Liver (tissue), 7 donors: ENCODE measurements at regions not wholly inside any gene's neighbourhood (a gene's known extent, or its start where the extent isn't known, plus 50 kb on each side); places are given as distances from the start of the nearest gene placed in this dataset.

Experiments used
- DNase-seq: peaks from one replicate; pipeline ENCODE4 v3.0.0-alpha.2; 2017; ENCODE audit warnings: low spot score
- H3K27ac ChIP-seq, 2 donors: one replicate each; pipeline ENCODE4 v1.7.0; 2013; ENCODE audit warnings: inconsistent platforms in 2 of 2, low read length in 2 of 2, control low read depth in 1 of 2, low read depth in 1 of 2, mild to moderate bottlenecking in 1 of 2
- H3K27me3 ChIP-seq, 4 donors: one replicate each; pipeline versions ENCODE4 v1.6.1 to v1.7.0; 2013; ENCODE audit warnings: low read length in 3 of 4, inconsistent platforms in 1 of 4, mild to moderate bottlenecking in 1 of 4, moderate library complexity in 1 of 4; ENCODE audit not compliant: control insufficient read depth in 4 of 4, insufficient read depth in 4 of 4
- H3K36me3 ChIP-seq, 4 donors: one replicate each; pipeline versions ENCODE4 v1.6.1 to v1.7.0; 2013; ENCODE audit warnings: low read length in 3 of 4, mild to moderate bottlenecking in 3 of 4, low read depth in 1 of 4, moderate library complexity in 1 of 4; ENCODE audit not compliant: control insufficient read depth in 4 of 4, insufficient read depth in 3 of 4
- H3K4me1 ChIP-seq, 4 donors: one replicate each; pipeline versions ENCODE4 v1.6.1 to v1.7.0; 2013; ENCODE audit warnings: low read length in 3 of 4, mild to moderate bottlenecking in 3 of 4, moderate library complexity in 1 of 4; ENCODE audit not compliant: control insufficient read depth in 4 of 4, insufficient read depth in 4 of 4
- H3K4me3 ChIP-seq, 3 donors: one replicate each; pipeline versions ENCODE4 v1.6.1 to v1.7.0; 2013; ENCODE audit warnings: low read length in 3 of 3, control low read depth in 1 of 3, low read depth in 1 of 3, mild to moderate bottlenecking in 1 of 3
- H3K9ac ChIP-seq, 2 donors: one replicate each; pipeline ENCODE4 v1.7.0; 2013; ENCODE audit warnings: low read length in 2 of 2, mild to moderate bottlenecking in 2 of 2, moderate library complexity in 2 of 2, control low read depth in 1 of 2, low read depth in 1 of 2
- H3K9me3 ChIP-seq, 4 donors: one replicate each; pipeline versions ENCODE4 v1.6.1 to v1.7.0; 2013; ENCODE audit warnings: low read length in 3 of 4; ENCODE audit not compliant: control insufficient read depth in 4 of 4
- EGR1 ChIP-seq, 2 donors: IDR thresholded peaks; 2 replicates each; pipeline ENCODE4 v1.6.1; 2016 to 2018; ENCODE audit warnings: antibody characterized with exemption in 2 of 2, low read depth in 2 of 2
- FOXA1 ChIP-seq: IDR thresholded peaks from 2 replicates; pipeline ENCODE4 v1.6.1; 2016; ENCODE audit warnings: antibody characterized with exemption
- FOXA2 ChIP-seq: IDR thresholded peaks from 2 replicates; pipeline ENCODE4 v1.6.1; 2016; ENCODE audit warnings: antibody characterized with exemption
- GABPA ChIP-seq, 2 donors: IDR thresholded peaks in 1 of 2; conservative IDR thresholded peaks in 1 of 2; 2 replicates each; pipeline ENCODE4 v1.6.1; 2016; ENCODE audit warnings: antibody characterized with exemption in 2 of 2, mild to moderate bottlenecking in 1 of 2, moderate library complexity in 1 of 2
- HNF4A ChIP-seq, 2 donors: conservative IDR thresholded peaks; 2 replicates each; pipeline ENCODE4 v1.6.1; 2016; ENCODE audit warnings: antibody characterized with exemption in 2 of 2, mild to moderate bottlenecking in 2 of 2
- HNF4G ChIP-seq: IDR thresholded peaks from 2 replicates; pipeline ENCODE4 v1.6.1; 2016; ENCODE audit warnings: antibody characterized with exemption
- NR2F2 ChIP-seq: IDR thresholded peaks from 2 replicates; pipeline ENCODE4 v1.6.1; 2016; ENCODE audit warnings: antibody characterized with exemption
- RAD21 ChIP-seq, 2 donors: IDR thresholded peaks; 2 replicates each; pipeline ENCODE4 v1.6.1; 2016; ENCODE audit warnings: antibody characterized with exemption in 2 of 2, mild to moderate bottlenecking in 2 of 2
- RXRA ChIP-seq, 2 donors: IDR thresholded peaks; 2 replicates each; pipeline ENCODE4 v1.6.1; 2017 to 2018; ENCODE audit warnings: antibody characterized with exemption in 2 of 2, mild to moderate bottlenecking in 1 of 2
- SP1 ChIP-seq: IDR thresholded peaks from 2 replicates; pipeline ENCODE4 v1.6.1; 2018; ENCODE audit warnings: antibody characterized with exemption, mild to moderate bottlenecking
- TAF1 ChIP-seq: conservative IDR thresholded peaks from 2 replicates; pipeline ENCODE4 v1.6.1; 2016; ENCODE audit warnings: antibody characterized with exemption, mild to moderate bottlenecking
- WGBS: extraction: QIAGEN DNeasy Blood & Tissue Kit; methylation state at CpG from one replicate; pipeline ENCODE4 v1.1.7; 2013; 5-methylcytosine and 5-hydroxymethylcytosine counted together
- TF ChIP-seq, protein P1 (sequence below): IDR thresholded peaks from 2 replicates; pipeline ENCODE4 v1.6.1; 2016; ENCODE audit warnings: antibody characterized with exemption, mild to moderate bottlenecking
- donor health status: healthy.
- donor health status: healthy.
- donor health status: healthy.
- donor health status: healthy.

DNA sequence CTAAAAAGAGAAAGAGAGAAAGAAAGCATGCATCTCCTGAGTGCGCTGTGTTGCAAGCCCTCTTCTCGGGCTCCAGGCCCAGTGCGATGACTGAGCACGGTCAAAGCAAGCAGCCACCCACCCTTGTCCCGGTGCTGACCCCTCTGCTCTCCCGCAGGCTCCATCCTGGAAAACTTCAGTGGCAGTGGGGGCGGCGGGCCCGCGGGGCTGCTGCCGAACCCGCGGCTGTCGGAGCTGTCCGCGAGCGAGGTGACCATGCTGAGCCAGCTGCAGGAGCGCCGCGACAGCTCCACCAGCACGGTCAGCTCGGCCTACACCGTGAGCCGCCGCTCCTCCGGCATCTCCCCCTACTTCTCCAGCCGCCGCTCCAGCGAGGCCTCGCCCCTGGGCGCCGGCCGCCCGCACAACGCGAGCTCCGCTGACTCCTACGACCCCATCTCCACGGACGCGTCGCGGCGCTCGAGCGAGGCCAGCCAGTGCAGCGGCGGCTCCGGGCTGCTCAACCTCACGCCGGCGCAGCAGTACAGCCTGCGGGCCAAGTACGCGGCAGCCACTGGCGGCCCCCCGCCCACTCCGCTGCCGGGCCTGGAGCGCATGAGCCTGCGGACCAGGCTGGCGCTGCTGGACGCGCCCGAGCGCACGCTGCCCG, 252.5 kb downstream of the GLI2 start:
- WGBS, result 97% methylated on average over 68 of the region's 68 CpGs
- no peak for DNase-seq

DNA sequence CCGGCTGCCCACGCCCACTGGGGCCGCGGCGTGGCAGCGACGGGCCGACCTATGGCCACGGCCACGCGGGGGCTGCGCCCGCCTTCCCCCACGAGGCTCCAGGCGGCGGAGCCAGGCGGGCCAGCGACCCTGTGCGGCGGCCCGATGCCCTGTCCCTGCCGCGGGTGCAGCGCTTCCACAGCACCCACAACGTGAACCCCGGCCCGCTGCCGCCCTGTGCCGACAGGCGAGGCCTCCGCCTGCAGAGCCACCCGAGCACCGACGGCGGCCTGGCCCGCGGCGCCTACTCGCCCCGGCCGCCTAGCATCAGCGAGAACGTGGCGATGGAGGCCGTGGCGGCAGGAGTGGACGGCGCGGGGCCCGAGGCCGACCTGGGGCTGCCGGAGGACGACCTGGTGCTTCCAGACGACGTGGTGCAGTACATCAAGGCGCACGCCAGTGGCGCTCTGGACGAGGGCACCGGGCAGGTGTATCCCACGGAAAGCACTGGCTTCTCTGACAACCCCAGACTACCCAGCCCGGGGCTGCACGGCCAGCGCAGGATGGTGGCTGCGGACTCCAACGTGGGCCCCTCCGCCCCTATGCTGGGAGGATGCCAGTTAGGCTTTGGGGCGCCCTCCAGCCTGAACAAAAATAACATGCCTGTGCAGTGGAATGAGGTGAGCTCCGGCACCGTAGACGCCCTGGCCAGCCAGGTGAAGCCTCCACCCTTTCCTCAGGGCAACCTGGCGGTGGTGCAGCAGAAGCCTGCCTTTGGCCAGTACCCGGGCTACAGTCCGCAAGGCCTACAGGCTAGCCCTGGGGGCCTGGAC, 253.2 kb downstream of the GLI2 start:
- Histone ChIP-seq H3K9ac (no peak overlapping the region), H3K27ac (no peak overlapping the region), H3K9me3 (no peaks in the 10 kb centered on the region), H3K4me3 (no peak overlapping the region), H3K4me1 (no peaks in the 10 kb centered on the region), H3K27me3 (no peaks in the 10 kb centered on the region), H3K36me3 (no peaks in the 10 kb centered on the region)
- TF ChIP-seq TAF1 (no peak), RXRA (IDR thresholded peaks at IDR 0.05) (no peak), NR2F2 (no peak), GABPA (IDR thresholded peaks at IDR 0.05 in 1 of 2, conservative IDR thresholded peaks at IDR 0.05 in 1 of 2) (no peak), SP1 (no peak), FOXA1 (no peak), HNF4A (conservative IDR thresholded peaks at IDR 0.05) (no peak), HNF4G (no peak), EGR1 (IDR thresholded peaks at IDR 0.05; ENCODE audit: low read depth in 2 of 2) (no peak), RAD21 (IDR thresholded peaks at IDR 0.05) (no peak)
- TF ChIP-seq, protein P1, sequence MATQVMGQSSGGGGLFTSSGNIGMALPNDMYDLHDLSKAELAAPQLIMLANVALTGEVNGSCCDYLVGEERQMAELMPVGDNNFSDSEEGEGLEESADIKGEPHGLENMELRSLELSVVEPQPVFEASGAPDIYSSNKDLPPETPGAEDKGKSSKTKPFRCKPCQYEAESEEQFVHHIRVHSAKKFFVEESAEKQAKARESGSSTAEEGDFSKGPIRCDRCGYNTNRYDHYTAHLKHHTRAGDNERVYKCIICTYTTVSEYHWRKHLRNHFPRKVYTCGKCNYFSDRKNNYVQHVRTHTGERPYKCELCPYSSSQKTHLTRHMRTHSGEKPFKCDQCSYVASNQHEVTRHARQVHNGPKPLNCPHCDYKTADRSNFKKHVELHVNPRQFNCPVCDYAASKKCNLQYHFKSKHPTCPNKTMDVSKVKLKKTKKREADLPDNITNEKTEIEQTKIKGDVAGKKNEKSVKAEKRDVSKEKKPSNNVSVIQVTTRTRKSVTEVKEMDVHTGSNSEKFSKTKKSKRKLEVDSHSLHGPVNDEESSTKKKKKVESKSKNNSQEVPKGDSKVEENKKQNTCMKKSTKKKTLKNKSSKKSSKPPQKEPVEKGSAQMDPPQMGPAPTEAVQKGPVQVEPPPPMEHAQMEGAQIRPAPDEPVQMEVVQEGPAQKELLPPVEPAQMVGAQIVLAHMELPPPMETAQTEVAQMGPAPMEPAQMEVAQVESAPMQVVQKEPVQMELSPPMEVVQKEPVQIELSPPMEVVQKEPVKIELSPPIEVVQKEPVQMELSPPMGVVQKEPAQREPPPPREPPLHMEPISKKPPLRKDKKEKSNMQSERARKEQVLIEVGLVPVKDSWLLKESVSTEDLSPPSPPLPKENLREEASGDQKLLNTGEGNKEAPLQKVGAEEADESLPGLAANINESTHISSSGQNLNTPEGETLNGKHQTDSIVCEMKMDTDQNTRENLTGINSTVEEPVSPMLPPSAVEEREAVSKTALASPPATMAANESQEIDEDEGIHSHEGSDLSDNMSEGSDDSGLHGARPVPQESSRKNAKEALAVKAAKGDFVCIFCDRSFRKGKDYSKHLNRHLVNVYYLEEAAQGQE, result no peak
- 97% methylated on average over 74 of the region's 74 CpGs for WGBS
- no peak for DNase-seq

More for the DNA sequence above, 252.5 kb downstream of the GLI2 start:
- Histone ChIP-seq H3K9ac (no peak overlapping the region), H3K36me3 (no peaks in the 10 kb centered on the region), H3K4me1 (no peaks in the 10 kb centered on the region), H3K4me3 (no peak overlapping the region), H3K9me3 (no peaks in the 10 kb centered on the region), H3K27ac (no peak overlapping the region), H3K27me3 (no peaks in the 10 kb centered on the region)
- TF ChIP-seq FOXA2 (no peak), HNF4A (conservative IDR thresholded peaks at IDR 0.05) (no peak), SP1 (no peak)
